ENCODE measurements at regions not wholly inside any gene's neighbourhood (a gene's known extent, or its start where the extent isn't known, plus 50 kb on each side); places are given as distances from the start of the nearest gene placed in this dataset.

DNA sequence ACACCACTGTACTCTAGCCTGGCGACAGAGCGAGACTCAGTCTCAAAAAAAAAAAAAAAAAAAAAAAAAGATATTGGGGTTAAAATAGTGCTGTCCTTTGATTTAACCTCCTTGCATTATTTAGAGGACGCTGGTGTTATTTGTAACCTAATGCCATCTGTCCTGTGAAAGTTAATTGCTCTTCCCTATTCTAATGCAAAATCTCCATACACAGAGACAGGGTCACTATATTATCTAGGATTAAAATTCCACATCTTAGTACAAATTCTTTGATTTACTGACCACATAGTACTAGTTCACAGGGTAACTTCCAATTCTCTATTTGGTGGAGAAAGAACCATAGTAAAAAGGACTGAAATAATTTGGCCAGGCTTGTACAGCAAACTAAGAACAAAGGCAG lies 184.2 kb upstream of the STEAP4 start:
- no peak for DNase-seq
- H3K4me3 ChIP-seq (ENCODE audit: control insufficient read depth in 1 of 7, extremely low read depth in 1 of 7, insufficient read depth in 4 of 7, low read depth in 2 of 7, low read length in 6 of 7): no peak overlapping the region
- no peaks in the 10 kb centered on the region for H3K9me3 ChIP-seq (ENCODE audit: control extremely low read depth in 1 of 5, control insufficient read depth in 4 of 5, insufficient read depth in 2 of 5, low read depth in 1 of 5, low read length in 4 of 5)
- no peaks in the 10 kb centered on the region for H3K4me1 ChIP-seq (ENCODE audit: control extremely low read depth in 1 of 4, control insufficient read depth in 4 of 4, insufficient read depth in 4 of 4, low read length in 3 of 4)
- POLR2A ChIA-PET: no interaction called here
- WGBS (ENCODE audit: insufficient coverage): no CpG with 5 or more reads among the region's 3 CpGs
- H3K27ac ChIP-seq (ENCODE audit: insufficient read depth in 1 of 2, low read depth in 1 of 2, low read length in 2 of 2, poor library complexity in 1 of 2, severe bottlenecking in 2 of 2): no peak overlapping the region
- H3K36me3 ChIP-seq (ENCODE audit: control insufficient read depth in 4 of 4, insufficient read depth in 4 of 4, low read length in 3 of 4): no peaks in the 10 kb centered on the region
- CTCF ChIA-PET: no interaction called here
- H3K27me3 ChIP-seq (replicated peaks in 2 of 5; ENCODE audit: control insufficient read depth in 4 of 5, insufficient read depth in 5 of 5, low read length in 4 of 5): peaks cover 0 to 3% (median 0%) of the 10 kb centered on the region in 5 experiments

DNA sequence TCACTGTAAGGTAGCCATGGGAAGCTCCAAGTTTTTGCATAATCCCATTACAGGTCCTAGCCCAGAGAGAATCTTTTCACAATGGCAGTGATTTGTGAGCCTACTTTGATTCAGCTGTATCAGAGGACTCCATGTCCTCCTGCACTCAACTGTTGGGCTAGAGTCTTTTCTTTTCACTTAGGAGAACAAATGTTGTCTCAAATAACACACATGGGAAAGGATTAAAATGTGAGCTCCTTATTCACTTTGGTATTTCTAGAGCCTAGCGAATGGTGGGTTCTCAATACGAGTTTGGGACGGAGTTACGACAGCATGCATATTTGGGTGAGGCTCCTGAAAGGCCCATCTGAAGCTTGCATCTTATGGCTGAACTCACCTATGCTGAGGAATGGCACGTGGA lies 183.5 kb upstream of the STEAP4 start:
- H3K27me3 ChIP-seq (replicated peaks in 2 of 5; ENCODE audit: control insufficient read depth in 4 of 5, insufficient read depth in 5 of 5, low read length in 4 of 5): peaks cover 0 to 3% (median 0%) of the 10 kb centered on the region in 5 experiments
- POLR2A ChIA-PET: interaction anchor here (0.6 kb wide), 1 partner anchor 1049 kb away, joined by 4 read pairs; no protein-coding TSS in a partner anchor
- H3K4me1 ChIP-seq (ENCODE audit: control extremely low read depth in 1 of 4, control insufficient read depth in 4 of 4, insufficient read depth in 4 of 4, low read length in 3 of 4): no peaks in the 10 kb centered on the region
- H3K36me3 ChIP-seq (ENCODE audit: control insufficient read depth in 4 of 4, insufficient read depth in 4 of 4, low read length in 3 of 4): no peaks in the 10 kb centered on the region
- WGBS (ENCODE audit: insufficient coverage): 98% methylated on average over 4 of the region's 5 CpGs
- H3K9me3 ChIP-seq (ENCODE audit: control extremely low read depth in 1 of 5, control insufficient read depth in 4 of 5, insufficient read depth in 2 of 5, low read depth in 1 of 5, low read length in 4 of 5): no peaks in the 10 kb centered on the region
- DNase-seq: no peak
- CTCF ChIA-PET: no interaction called here
- H3K4me3 ChIP-seq (ENCODE audit: control insufficient read depth in 1 of 7, extremely low read depth in 1 of 7, insufficient read depth in 4 of 7, low read depth in 2 of 7, low read length in 6 of 7): no peak overlapping the region
- no peak overlapping the region for H3K27ac ChIP-seq (ENCODE audit: insufficient read depth in 1 of 2, low read depth in 1 of 2, low read length in 2 of 2, poor library complexity in 1 of 2, severe bottlenecking in 2 of 2)

DNA sequence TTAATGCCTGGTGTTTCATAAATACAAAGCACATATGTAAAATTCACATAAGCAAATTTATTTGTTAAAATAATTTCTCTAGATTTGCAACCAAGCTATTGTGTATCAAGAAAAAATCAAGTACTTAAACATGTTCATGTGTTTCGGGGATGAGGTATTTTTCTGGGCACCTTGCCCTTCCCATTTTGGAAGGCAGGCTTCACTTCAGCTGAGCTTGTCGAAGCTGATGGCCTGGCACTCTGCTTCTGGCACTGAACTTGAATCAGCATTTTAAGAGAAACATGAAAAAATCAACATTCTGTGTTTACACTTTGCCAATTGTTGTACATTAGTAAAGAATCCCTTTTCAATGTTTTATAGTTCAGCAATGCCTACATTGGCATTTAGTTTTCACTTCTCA lies 179.1 kb upstream of the STEAP4 start:
- Histone ChIP-seq H3K9me3 (ENCODE audit: control extremely low read depth in 1 of 5, control insufficient read depth in 4 of 5, insufficient read depth in 2 of 5, low read depth in 1 of 5, low read length in 4 of 5) (no peaks in the 10 kb centered on the region), H3K4me3 (ENCODE audit: control insufficient read depth in 1 of 7, extremely low read depth in 1 of 7, insufficient read depth in 4 of 7, low read depth in 2 of 7, low read length in 6 of 7) (no peak overlapping the region), H3K4me1 (ENCODE audit: control extremely low read depth in 1 of 4, control insufficient read depth in 4 of 4, insufficient read depth in 4 of 4, low read length in 3 of 4) (no peaks in the 10 kb centered on the region), H3K27me3 (replicated peaks in 2 of 5; ENCODE audit: control insufficient read depth in 4 of 5, insufficient read depth in 5 of 5, low read length in 4 of 5) (no peaks in the 10 kb centered on the region), H3K27ac (ENCODE audit: insufficient read depth in 1 of 2, low read depth in 1 of 2, low read length in 2 of 2, poor library complexity in 1 of 2, severe bottlenecking in 2 of 2) (no peak overlapping the region), H3K36me3 (ENCODE audit: control insufficient read depth in 4 of 4, insufficient read depth in 4 of 4, low read length in 3 of 4) (no peaks in the 10 kb centered on the region)
- ChIA-PET POLR2A (no interaction called here), CTCF (no interaction called here)
- no CpG with 5 or more reads among the region's 2 CpGs for WGBS (ENCODE audit: insufficient coverage)
- no peak for DNase-seq

DNA sequence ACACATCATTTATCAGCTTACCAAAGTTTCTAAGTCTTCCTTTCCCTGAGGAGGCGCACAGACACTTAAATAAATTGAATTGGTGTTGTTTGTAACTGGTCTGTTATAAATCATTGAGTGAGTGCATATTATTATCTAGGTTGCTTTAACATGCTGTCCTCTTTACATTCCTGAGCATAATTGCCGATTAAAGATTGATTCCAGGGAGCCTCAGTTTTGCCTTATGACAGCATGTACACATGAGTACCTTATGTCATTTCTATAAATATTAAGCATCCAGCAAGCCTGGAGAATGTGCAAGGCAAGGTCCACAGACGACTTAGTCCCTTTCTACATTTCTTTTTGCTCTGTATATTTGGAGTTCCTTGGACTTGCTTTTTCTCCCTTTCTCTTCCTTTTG lies 177.9 kb upstream of the STEAP4 start:
- ChIA-PET POLR2A (no interaction called here), CTCF (no interaction called here)
- no peaks in the 10 kb centered on the region for H3K9me3 ChIP-seq (ENCODE audit: control extremely low read depth in 1 of 5, control insufficient read depth in 4 of 5, insufficient read depth in 2 of 5, low read depth in 1 of 5, low read length in 4 of 5)
- no peak overlapping the region for H3K27ac ChIP-seq (ENCODE audit: insufficient read depth in 1 of 2, low read depth in 1 of 2, low read length in 2 of 2, poor library complexity in 1 of 2, severe bottlenecking in 2 of 2)
- no peak overlapping the region for H3K4me3 ChIP-seq (ENCODE audit: control insufficient read depth in 1 of 7, extremely low read depth in 1 of 7, insufficient read depth in 4 of 7, low read depth in 2 of 7, low read length in 6 of 7)
- no peaks in the 10 kb centered on the region for H3K4me1 ChIP-seq (ENCODE audit: control extremely low read depth in 1 of 4, control insufficient read depth in 4 of 4, insufficient read depth in 4 of 4, low read length in 3 of 4)
- no peaks in the 10 kb centered on the region for H3K36me3 ChIP-seq (ENCODE audit: control insufficient read depth in 4 of 4, insufficient read depth in 4 of 4, low read length in 3 of 4)
- no peaks in the 10 kb centered on the region for H3K27me3 ChIP-seq (replicated peaks in 2 of 5; ENCODE audit: control insufficient read depth in 4 of 5, insufficient read depth in 5 of 5, low read length in 4 of 5)
- WGBS (ENCODE audit: insufficient coverage): 83% methylated on average over 2 of the region's 3 CpGs
- DNase-seq: no peak

DNA sequence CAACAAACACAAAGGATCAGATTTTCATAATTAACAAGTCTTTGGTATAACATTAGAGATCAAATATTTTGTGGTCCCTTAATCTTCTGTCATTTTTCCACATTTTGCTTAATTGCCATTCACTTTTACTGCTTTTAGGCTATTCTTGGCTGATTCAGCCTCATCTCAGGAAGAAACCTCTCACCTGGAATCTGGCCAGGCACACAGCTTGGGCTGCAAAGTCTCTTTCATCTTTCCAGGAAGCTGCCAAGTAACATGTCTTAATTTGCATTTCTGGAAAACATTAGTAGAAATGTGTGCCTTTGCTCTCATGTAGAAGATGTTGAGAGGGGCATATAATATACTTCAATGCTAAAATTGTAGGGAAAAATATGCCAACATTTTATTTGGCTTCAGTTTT lies 174.2 kb upstream of the STEAP4 start:
- Histone ChIP-seq H3K27ac (ENCODE audit: insufficient read depth in 1 of 2, low read depth in 1 of 2, low read length in 2 of 2, poor library complexity in 1 of 2, severe bottlenecking in 2 of 2) (no peak overlapping the region), H3K4me3 (ENCODE audit: control insufficient read depth in 1 of 7, extremely low read depth in 1 of 7, insufficient read depth in 4 of 7, low read depth in 2 of 7, low read length in 6 of 7) (no peak overlapping the region), H3K4me1 (ENCODE audit: control extremely low read depth in 1 of 4, control insufficient read depth in 4 of 4, insufficient read depth in 4 of 4, low read length in 3 of 4) (no peaks in the 10 kb centered on the region), H3K9me3 (ENCODE audit: control extremely low read depth in 1 of 5, control insufficient read depth in 4 of 5, insufficient read depth in 2 of 5, low read depth in 1 of 5, low read length in 4 of 5) (no peaks in the 10 kb centered on the region), H3K27me3 (replicated peaks in 2 of 5; ENCODE audit: control insufficient read depth in 4 of 5, insufficient read depth in 5 of 5, low read length in 4 of 5) (no peaks in the 10 kb centered on the region), H3K36me3 (ENCODE audit: control insufficient read depth in 4 of 4, insufficient read depth in 4 of 4, low read length in 3 of 4) (no peaks in the 10 kb centered on the region)
- ChIA-PET CTCF (no interaction called here), POLR2A (no interaction called here)
- no peak for DNase-seq

GRCh38 chr7:88480271-88480670 lies 173.6 kb upstream of the STEAP4 start:
- DNase-seq: no peak

DNA sequence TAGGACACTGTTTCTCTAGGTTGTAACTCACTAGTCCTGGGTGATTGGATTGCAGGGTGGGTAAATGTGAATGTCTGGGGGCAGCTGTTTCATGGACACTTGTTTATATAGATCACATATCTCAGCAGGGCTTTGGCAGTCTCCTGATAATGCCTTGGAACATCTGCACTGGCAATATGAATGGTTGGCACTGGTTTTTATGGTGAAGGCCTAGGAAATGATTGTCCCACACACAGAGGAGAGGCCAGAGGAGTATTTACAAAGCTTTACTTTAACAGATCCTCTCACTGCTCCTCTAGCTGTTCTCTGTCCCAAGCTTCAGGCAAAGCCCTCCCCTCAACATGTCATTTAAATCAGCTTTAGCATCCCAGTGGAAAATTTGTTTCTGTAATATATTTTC lies 171.3 kb upstream of the STEAP4 start:
- Histone ChIP-seq H3K9me3 (ENCODE audit: control extremely low read depth in 1 of 5, control insufficient read depth in 4 of 5, insufficient read depth in 2 of 5, low read depth in 1 of 5, low read length in 4 of 5) (no peaks in the 10 kb centered on the region), H3K36me3 (ENCODE audit: control insufficient read depth in 4 of 4, insufficient read depth in 4 of 4, low read length in 3 of 4) (no peaks in the 10 kb centered on the region), H3K4me3 (ENCODE audit: control insufficient read depth in 1 of 7, extremely low read depth in 1 of 7, insufficient read depth in 4 of 7, low read depth in 2 of 7, low read length in 6 of 7) (no peak overlapping the region), H3K4me1 (ENCODE audit: control extremely low read depth in 1 of 4, control insufficient read depth in 4 of 4, insufficient read depth in 4 of 4, low read length in 3 of 4) (no peaks in the 10 kb centered on the region), H3K27ac (ENCODE audit: insufficient read depth in 1 of 2, low read depth in 1 of 2, low read length in 2 of 2, poor library complexity in 1 of 2, severe bottlenecking in 2 of 2) (no peak overlapping the region), H3K27me3 (replicated peaks in 2 of 5; ENCODE audit: control insufficient read depth in 4 of 5, insufficient read depth in 5 of 5, low read length in 4 of 5) (no peaks in the 10 kb centered on the region)
- ChIA-PET CTCF (no interaction called here), POLR2A (no interaction called here)
- DNase-seq: no peak

More at GRCh38 chr7:88480271-88480670, 173.6 kb upstream of the STEAP4 start:
- CTCF ChIA-PET: no interaction called here
- no peaks in the 10 kb centered on the region for H3K4me1 ChIP-seq (ENCODE audit: control extremely low read depth in 1 of 4, control insufficient read depth in 4 of 4, insufficient read depth in 4 of 4, low read length in 3 of 4)
- WGBS (ENCODE audit: insufficient coverage): 33% methylated on average over 3 of the region's 4 CpGs
- POLR2A ChIA-PET: no interaction called here
- H3K9me3 ChIP-seq (ENCODE audit: control extremely low read depth in 1 of 5, control insufficient read depth in 4 of 5, insufficient read depth in 2 of 5, low read depth in 1 of 5, low read length in 4 of 5): no peaks in the 10 kb centered on the region
- no peaks in the 10 kb centered on the region for H3K36me3 ChIP-seq (ENCODE audit: control insufficient read depth in 4 of 4, insufficient read depth in 4 of 4, low read length in 3 of 4)
- H3K27me3 ChIP-seq (replicated peaks in 2 of 5; ENCODE audit: control insufficient read depth in 4 of 5, insufficient read depth in 5 of 5, low read length in 4 of 5): no peaks in the 10 kb centered on the region
- H3K27ac ChIP-seq (ENCODE audit: insufficient read depth in 1 of 2, low read depth in 1 of 2, low read length in 2 of 2, poor library complexity in 1 of 2, severe bottlenecking in 2 of 2): no peak overlapping the region
- no peak overlapping the region for H3K4me3 ChIP-seq (ENCODE audit: control insufficient read depth in 1 of 7, extremely low read depth in 1 of 7, insufficient read depth in 4 of 7, low read depth in 2 of 7, low read length in 6 of 7)

DNA sequence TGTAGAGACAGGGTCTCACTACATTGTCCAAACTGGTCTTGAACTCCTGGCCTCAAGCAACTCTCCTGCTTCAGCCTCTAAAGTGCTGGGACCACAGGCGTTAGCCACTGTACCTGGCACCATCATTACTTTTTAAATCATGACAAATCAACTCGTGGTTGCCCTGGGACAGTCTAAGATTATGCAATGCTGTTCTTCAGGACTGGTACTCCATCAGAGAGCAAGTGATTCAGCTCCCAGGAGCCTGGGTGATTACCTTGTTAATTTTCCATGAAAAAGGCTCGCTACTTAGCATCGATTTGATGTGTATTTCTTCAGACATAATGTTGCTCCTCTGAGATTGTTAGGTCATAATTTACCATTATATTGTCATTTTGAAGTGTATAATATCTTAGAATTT lies 158.9 kb upstream of the STEAP4 start:
- WGBS (ENCODE audit: insufficient coverage): 80% methylated on average over 2 of the region's 4 CpGs

More for the DNA sequence above, 158.9 kb upstream of the STEAP4 start:
- Histone ChIP-seq H3K4me1 (ENCODE audit: control extremely low read depth in 1 of 4, control insufficient read depth in 4 of 4, insufficient read depth in 4 of 4, low read length in 3 of 4) (no peaks in the 10 kb centered on the region), H3K9me3 (ENCODE audit: control extremely low read depth in 1 of 5, control insufficient read depth in 4 of 5, insufficient read depth in 2 of 5, low read depth in 1 of 5, low read length in 4 of 5) (no peaks in the 10 kb centered on the region), H3K27me3 (replicated peaks in 2 of 5; ENCODE audit: control insufficient read depth in 4 of 5, insufficient read depth in 5 of 5, low read length in 4 of 5) (no peaks in the 10 kb centered on the region), H3K36me3 (ENCODE audit: control insufficient read depth in 4 of 4, insufficient read depth in 4 of 4, low read length in 3 of 4) (no peaks in the 10 kb centered on the region), H3K27ac (ENCODE audit: insufficient read depth in 1 of 2, low read depth in 1 of 2, low read length in 2 of 2, poor library complexity in 1 of 2, severe bottlenecking in 2 of 2) (no peak overlapping the region), H3K4me3 (ENCODE audit: control insufficient read depth in 1 of 7, extremely low read depth in 1 of 7, insufficient read depth in 4 of 7, low read depth in 2 of 7, low read length in 6 of 7) (no peak overlapping the region)
- DNase-seq: no peak
- CTCF ChIA-PET: no interaction called here
- POLR2A ChIA-PET: no interaction called here

Data from common myeloid progenitor, CD34-positive (primary cell).